ENCODE measurements at regions not wholly inside any gene's neighbourhood (a gene's known extent, or its start where the extent isn't known, plus 50 kb on each side); places are given as distances from the start of the nearest gene placed in this dataset.
"Not testable (repeated sequence)": the region's sequence is repeated elsewhere in the genome, so short reads cannot be mapped to it uniquely, and the experiment has no call there.

GRCh38 chr5:135179308-135179980 lies 145.4 kb upstream of the PITX1 start:
- DNase-seq (ENCODE audit: low read depth) = no peak

- no peak for DNase-seq (ENCODE audit: low read depth)
These were observed 144.6 kb upstream of the PITX1 start for GRCh38 chr5:135178476-135179155.

GRCh38 chr5:135177591-135177990 lies 143.6 kb upstream of the PITX1 start:
- no peak for DNase-seq (ENCODE audit: low read depth)

DNA sequence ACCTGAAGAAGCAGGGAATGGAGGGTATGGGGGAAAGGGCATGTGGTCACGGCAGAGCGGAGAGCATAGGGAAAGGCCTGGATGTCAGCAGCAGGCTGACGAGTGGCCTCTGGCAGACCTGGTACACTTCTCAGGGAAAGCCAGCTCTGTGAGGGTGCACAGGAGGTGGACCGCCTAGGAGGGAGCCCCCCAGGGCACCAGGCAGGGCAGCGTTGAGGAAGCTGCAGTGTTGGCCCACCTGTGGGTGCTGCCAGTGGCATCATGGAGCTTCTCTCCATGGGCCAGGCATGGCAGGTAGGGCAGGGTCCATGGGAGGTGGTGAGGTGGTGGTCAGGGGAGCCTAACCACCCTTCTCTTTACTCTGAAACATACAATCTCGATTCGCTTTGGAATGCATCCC lies 143.0 kb upstream of the PITX1 start:
- DNase-seq (ENCODE audit: low read depth) = no peak

DNA sequence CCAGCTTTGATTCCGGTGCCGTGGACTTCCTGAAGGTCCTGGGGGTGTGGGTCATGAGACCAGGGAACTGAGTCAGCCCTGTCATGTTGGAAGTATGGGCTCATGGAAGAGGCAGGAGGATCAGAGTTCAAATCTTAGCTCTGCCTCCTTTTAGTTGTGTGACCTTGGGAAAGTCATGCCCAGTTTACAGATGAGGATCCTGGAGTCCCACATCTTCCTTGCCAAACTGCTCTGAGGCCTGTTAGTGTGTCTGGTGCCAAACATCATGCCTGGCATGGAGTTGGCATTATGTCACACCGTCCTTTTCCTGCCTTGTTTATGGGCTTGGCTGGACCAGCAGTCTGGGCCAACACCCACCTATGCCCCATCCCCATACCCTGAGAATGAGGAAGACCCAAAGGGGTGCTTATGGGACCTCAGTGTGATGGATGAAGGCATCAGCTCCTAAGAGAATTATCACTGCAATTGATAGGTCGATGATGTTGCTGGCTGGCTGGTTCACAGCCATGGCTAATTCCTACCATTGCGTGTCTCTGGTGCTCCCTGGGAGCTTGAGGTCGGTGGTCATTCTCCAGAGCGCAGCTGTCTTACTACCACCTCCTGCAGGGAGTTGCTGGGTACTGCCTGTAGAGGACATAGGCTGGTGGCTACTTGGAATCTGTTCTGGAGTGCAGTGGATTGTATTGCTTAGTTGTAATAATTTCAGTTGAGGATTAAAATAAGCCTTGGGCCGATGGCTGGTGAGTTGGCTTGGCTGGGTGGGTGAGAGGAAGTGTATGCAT lies 140.5 kb upstream of the PITX1 start:
- no peak for DNase-seq (ENCODE audit: low read depth)

DNA sequence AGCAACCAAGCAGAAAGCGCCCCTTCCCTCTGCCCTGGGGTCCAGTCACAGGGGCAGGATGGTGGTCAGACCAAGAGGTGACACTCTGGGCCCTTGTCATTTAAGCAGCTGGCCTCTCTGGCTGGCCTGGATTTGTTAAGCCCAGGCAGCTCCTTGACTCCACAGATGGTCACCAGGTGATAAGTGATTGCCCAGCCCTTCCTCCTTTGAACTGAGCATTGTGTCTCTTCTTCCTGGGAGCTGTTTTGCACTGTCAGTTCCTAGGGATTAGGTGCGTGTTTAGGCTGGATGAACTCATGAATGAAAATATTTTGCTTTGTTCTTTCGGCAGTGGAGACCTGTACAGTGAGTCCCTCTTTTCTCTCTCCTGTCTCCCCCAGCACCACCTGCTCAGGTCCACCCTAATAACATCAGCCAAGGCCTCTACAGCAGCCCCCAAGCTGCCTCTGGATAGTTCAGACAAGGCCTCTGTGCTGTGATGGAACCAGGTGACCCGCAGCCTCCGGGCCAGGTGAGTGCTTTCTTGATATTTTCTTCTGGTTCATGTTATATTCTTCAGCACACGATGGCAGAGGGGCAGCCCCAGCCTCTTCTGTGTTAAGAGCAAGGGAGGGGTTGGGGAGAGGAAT lies 139.7 kb upstream of the PITX1 start:
- no peak for DNase-seq (ENCODE audit: low read depth)

DNA sequence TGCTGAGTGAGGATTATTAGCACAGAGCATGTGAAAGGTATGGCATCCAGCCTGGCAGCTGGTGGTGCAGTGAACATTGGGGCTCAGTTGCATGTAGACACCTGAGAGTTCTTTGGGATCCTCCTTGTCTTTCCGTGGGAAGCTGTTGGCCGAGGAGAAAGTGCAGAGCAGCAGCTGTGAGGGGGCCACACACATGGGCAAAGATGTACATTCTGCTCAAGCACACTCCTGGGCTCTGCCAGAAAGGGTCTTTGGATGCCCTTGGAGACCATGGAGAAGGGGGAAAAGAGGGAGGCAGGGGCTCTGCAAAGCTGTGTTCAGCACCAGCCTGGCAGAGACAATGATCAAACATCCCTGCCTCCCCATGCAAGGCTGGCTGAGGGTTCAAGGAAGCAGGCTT lies 138.7 kb upstream of the PITX1 start:
- DNase-seq (ENCODE audit: low read depth) = no peak

GRCh38 chr5:135171336-135171735 lies 137.3 kb upstream of the PITX1 start:
- no peak for DNase-seq (ENCODE audit: low read depth)

DNA sequence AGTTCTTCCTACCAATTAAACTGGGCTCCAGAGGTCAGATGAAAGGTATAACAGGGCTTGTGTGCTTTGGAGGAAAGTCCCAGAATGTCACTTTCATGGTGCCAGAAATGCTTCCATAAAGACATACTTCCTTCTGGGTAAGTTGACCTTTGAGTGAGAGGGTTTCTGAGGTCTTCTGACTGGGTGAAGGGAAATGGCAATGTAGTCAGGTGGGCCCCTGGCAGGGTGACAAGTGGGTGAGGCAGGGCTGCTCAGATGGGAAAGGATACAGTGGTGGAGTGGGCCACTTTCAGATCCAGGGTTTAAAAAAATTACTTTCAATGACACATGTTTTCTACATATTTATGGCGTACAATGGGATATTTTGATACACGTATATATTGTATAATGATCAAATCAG lies 136.5 kb upstream of the PITX1 start:
- DNase-seq (ENCODE audit: low read depth) = no peak

GRCh38 chr5:135169753-135170152 lies 135.7 kb upstream of the PITX1 start:
- DNase-seq (ENCODE audit: low read depth) = no peak

DNA sequence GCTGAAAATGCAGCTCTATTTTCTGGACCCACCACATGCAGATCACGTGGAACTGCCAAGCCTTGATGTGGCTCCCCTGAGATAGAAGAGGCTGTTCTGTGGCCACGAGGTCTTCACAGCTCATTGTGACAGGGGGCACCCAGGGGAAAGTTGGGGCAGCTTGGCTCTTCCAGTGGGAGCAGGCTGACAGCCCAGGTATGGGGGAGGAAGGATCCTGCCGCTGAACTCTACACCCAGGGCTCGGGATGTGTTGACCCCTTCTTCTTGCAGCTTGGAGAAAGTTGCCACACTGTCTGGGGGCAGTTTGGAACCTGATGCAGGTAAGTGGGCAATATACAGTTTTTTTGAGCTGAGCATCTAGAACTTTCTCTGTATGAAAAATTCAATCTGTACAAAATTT lies 133.6 kb upstream of the PITX1 start:
- no peak for DNase-seq (ENCODE audit: low read depth)

DNA sequence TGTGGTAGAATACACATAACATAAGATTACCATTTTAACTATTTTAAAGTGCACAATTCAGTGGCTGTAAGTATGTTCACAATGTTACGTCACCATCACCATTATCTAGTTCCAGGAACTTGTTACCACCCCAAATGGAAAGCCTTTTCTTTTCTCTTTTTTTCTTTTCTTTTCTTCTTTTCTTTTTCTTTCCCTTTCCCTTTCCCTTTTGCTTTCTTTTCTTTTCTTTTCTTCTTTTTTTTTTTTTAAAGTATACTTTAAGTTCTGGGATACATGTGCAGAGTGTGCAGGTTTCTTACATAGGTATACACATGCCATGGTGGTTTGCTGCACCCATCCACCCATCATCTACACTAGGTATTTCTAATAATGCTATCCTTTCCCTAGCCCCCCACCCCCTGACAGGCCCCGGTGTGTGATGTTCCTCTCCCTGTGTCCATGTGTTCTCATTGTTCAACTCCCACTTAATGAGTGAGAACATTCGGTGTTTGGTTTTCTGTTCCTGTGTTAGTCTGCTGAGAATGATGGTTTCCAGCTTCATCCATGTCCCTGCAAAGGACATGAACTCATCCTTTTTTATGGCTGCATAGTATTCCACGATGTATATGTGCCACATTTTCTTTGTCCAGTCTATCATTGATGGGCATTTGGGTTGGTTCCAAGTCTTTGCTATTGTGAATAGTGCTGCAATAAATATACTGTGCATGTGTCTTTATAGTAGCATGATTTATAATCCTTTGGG lies 131.0 kb upstream of the PITX1 start:
- DNase-seq (ENCODE audit: low read depth) = not testable (repeated sequence)

DNA sequence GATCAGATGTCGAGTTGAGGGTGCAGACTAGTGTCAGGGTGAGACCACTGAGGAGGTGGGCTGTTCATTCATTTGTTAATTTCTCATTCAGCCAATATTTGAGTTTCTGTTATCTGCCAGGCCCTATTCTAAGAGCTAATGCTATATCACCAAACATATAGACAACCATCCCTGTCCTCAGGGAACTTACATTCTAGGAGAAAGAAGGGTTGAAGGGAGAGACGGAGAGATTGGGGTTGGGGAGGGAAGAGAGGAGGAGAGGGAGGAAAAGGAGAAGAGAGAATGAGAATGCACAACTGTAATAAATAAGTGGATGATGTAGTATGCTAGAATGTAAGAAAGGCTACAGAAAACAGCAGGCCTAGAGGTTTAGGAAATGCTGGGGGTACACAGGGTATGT lies 129.9 kb upstream of the PITX1 start:
- DNase-seq (ENCODE audit: low read depth) = no peak

DNA sequence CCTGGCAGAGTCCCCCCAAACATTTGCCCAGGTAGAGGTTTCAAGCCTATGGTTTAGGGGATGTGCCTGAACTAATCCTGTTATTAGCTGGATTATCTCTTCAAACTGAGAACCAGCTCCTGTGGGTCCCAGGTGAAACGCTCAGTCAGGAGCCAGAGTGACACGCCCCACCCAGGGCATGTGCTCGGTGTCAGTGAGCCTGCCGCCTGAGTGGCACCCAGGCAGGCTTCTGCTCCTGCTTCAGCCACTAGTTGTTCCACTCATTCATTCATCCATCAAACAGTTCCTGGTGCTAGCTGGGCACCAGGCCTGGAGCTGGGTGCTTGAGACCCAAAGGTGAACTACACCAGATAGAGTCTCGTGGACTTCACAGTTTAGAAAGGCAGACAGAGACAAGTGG lies 129.4 kb upstream of the PITX1 start:
- no peak for DNase-seq (ENCODE audit: low read depth)

DNA sequence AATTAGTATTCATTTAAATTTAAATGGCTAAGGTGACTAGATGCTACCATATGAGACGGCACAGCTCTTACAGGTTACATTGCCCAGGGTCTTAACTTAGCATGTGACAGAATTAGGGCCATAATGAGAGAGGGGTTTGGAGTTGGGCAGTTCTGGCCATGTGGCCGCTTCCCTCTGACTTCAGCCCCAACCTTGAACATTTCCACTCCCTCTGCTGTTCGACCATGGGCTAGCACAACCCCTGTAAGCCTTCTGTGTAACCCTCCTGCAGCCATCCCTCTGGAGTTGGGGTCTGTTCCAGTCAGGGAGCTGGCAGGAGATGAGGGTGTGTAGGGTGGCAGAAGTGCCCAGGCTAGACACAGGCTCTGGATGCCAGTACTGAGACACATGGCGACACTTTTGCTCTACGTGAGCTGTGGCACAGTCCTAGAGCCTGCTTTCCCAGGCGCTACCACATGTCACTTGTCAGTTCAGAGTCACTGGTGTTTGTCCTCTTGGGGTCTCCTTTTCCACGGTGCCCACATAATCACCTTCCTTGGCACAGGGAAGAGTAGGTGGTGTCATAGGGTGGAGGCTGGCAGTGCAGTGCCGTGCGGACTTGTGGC lies 128.7 kb upstream of the PITX1 start:
- DNase-seq (ENCODE audit: low read depth) = no peak

DNA sequence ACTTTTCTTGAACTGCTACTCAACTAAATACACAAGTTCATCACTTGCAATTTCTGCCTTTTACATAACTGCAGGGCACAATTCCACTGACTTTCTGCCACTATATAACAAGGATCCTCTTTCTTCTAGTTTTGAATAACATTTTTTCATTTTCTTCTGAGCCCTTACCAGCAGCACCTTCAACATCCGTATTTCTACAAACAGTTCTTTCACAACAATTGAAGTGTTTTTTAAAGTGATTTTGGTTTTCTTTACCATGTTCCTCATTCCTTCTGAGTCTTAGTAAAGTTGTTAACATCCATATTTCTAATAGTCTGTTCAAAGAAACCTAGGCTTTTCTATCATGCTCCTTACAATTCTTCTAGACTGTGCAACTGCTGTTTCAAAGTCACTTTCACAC lies 127.2 kb upstream of the PITX1 start:
- no peak for DNase-seq (ENCODE audit: low read depth)

DNA sequence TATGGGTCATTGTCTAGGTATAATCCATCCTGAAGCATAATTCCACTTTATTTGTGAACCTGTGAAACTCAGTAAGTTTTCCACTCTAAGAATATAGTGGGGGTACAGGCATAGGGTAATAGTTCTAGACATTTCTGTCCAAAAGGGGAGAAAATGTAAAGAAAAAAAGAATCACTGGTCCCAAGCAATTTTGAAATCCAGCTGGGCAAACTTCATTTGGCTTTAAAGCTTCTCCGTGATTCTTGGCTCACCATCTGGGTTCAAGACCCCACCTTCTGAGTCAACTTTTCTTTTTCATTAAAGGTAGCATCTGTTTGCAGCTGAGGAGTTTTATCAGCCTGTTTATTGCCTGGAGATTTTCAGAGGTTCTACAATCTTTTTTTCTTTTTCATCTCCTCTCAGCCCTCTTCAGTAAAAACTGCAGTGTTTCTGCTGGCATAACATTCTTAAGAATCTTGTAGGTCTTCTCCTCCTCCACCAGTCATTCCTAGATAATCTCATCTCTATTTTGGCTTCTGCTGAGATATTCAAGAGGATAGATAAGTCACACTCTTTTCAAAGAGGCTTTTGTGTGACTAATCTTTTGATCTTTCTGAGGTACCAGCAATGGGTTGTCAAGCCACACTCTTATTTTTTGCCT lies 126.1 kb upstream of the PITX1 start:
- DNase-seq (ENCODE audit: low read depth) = no peak

GRCh38 chr5:135159626-135160025 lies 125.6 kb upstream of the PITX1 start:
- DNase-seq (ENCODE audit: low read depth) = no peak

DNA sequence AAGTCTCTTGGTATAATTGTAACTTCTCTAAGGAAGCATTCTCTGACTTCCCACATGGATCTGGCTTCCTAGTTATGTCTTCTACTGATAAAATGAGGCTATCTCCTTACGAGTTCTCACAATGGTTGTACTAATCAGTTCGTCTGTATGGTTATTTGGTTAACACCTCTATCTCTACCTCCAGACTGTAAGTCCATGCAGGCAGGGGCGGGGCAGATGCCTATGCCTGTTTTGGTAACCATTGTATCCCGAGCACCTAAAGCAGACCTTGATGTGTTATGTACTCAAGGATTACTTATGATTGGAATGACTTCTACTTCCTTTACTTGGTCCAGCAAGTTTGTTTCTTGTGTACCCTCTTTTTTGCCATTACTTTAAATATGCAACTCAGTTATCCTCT lies 125.0 kb upstream of the PITX1 start:
- DNase-seq (ENCODE audit: low read depth) = no peak

- no peak for DNase-seq (ENCODE audit: low read depth)
These were observed 124.3 kb upstream of the PITX1 start for GRCh38 chr5:135158314-135158697.
